Ishikawa (cell line): ENCODE measurements at regions not wholly inside any gene's neighbourhood (a gene's known extent, or its start where the extent isn't known, plus 50 kb on each side); places are given as distances from the start of the nearest gene placed in this dataset.

ENCODE experiments used
- CEBPB ChIP-seq: IDR thresholded peaks from 2 replicates; pipeline ENCODE4 v1.6.1; 2012
- CREB1 ChIP-seq: IDR thresholded peaks from 2 replicates; pipeline ENCODE4 v1.6.1; 2012; ENCODE audit warnings: low read depth
- EGR1 ChIP-seq: IDR thresholded peaks from 2 replicates; pipeline ENCODE4 v1.6.1; 2012
- EP300 ChIP-seq: IDR thresholded peaks from 2 replicates; pipeline ENCODE4 v1.6.1; 2012; ENCODE audit warnings: borderline replicate concordance
- FOXM1 ChIP-seq: IDR thresholded peaks from 2 replicates; pipeline ENCODE4 v1.6.1; 2012; ENCODE audit warnings: low read depth, borderline replicate concordance
- NFIC ChIP-seq: IDR thresholded peaks from 2 replicates; pipeline ENCODE4 v1.6.1; 2012
- RAD21 ChIP-seq: IDR thresholded peaks from 2 replicates; pipeline ENCODE4 v1.6.1; 2012; ENCODE audit warnings: low read depth
- TAF1 ChIP-seq: IDR thresholded peaks from 2 replicates; pipeline ENCODE4 v1.6.1; 2012; ENCODE audit warnings: low read depth, mild to moderate bottlenecking
- TCF12 ChIP-seq: IDR thresholded peaks from 2 replicates; pipeline ENCODE4 v1.6.1; 2012; ENCODE audit warnings: low read depth
- TEAD4 ChIP-seq: IDR thresholded peaks from 2 replicates; pipeline ENCODE4 v1.6.1; 2012
- USF1 ChIP-seq: IDR thresholded peaks from 2 replicates; pipeline ENCODE4 v1.6.1; 2012
- YY1 ChIP-seq: IDR thresholded peaks from 2 replicates; pipeline ENCODE4 v1.6.1; 2012; ENCODE audit warnings: low read depth
- ZBTB7A ChIP-seq: IDR thresholded peaks from 2 replicates; pipeline ENCODE4 v1.6.1; 2012; ENCODE audit warnings: low read depth
- TF ChIP-seq, protein P1 (sequence below): IDR thresholded peaks from 2 replicates; pipeline ENCODE4 v1.6.1; 2012
- TF ChIP-seq, protein P2 (sequence below): IDR thresholded peaks from 2 replicates; pipeline ENCODE4 v1.6.1; 2012; ENCODE audit warnings: low read depth, mild to moderate bottlenecking

GRCh38 chr3:127420829-127421228 lies 133.0 kb upstream of the PRR20G start:
- TF ChIP-seq TCF12 (no peak), TEAD4 (no peak), EP300 (no peak), RAD21 (no peak), ZBTB7A (no peak), CREB1 (no peak), NFIC (no peak), TAF1 (no peak), USF1 (no peak), CEBPB (no peak), YY1 (no peak), FOXM1 (no peak), EGR1 (no peak)
- TF ChIP-seq, protein P1, sequence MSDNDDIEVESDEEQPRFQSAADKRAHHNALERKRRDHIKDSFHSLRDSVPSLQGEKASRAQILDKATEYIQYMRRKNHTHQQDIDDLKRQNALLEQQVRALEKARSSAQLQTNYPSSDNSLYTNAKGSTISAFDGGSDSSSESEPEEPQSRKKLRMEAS, result no peak
- TF ChIP-seq, protein P2, sequence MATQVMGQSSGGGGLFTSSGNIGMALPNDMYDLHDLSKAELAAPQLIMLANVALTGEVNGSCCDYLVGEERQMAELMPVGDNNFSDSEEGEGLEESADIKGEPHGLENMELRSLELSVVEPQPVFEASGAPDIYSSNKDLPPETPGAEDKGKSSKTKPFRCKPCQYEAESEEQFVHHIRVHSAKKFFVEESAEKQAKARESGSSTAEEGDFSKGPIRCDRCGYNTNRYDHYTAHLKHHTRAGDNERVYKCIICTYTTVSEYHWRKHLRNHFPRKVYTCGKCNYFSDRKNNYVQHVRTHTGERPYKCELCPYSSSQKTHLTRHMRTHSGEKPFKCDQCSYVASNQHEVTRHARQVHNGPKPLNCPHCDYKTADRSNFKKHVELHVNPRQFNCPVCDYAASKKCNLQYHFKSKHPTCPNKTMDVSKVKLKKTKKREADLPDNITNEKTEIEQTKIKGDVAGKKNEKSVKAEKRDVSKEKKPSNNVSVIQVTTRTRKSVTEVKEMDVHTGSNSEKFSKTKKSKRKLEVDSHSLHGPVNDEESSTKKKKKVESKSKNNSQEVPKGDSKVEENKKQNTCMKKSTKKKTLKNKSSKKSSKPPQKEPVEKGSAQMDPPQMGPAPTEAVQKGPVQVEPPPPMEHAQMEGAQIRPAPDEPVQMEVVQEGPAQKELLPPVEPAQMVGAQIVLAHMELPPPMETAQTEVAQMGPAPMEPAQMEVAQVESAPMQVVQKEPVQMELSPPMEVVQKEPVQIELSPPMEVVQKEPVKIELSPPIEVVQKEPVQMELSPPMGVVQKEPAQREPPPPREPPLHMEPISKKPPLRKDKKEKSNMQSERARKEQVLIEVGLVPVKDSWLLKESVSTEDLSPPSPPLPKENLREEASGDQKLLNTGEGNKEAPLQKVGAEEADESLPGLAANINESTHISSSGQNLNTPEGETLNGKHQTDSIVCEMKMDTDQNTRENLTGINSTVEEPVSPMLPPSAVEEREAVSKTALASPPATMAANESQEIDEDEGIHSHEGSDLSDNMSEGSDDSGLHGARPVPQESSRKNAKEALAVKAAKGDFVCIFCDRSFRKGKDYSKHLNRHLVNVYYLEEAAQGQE, result no peak

GRCh38 chr3:127419641-127420553 lies 132.1 kb upstream of the PRR20G start:
- TF ChIP-seq ZBTB7A, result no peak
- TF ChIP-seq EP300, result no peak
- TF ChIP-seq USF1, result no peak
- TF ChIP-seq RAD21, result no peak

DNA sequence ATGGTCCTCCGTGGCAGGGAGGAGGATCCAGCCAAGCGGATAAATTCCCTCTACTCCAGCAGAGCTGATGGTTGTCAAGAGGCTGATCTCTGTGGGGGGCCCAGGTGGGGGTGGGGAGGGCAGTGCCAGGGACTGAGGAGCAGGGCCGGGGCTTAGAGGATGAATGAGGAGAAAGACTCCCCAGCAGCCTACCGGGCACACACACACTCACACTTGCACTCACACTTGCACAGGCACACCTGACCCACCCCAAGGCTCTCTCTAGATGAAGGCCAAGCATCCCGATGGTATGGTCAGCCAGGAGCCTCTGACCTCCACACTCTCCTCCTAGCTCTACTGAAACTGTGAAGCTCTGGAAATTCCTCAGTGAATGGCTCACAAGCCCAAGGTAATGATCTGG lies 131.3 kb upstream of the PRR20G start:
- TF ChIP-seq USF1, result no peak
- no peak for TF ChIP-seq CEBPB
- no peak for TF ChIP-seq CREB1
- TF ChIP-seq, protein P2, result no peak
- no peak for TF ChIP-seq NFIC
- TF ChIP-seq RAD21, result no peak
- TF ChIP-seq TAF1, result no peak

DNA sequence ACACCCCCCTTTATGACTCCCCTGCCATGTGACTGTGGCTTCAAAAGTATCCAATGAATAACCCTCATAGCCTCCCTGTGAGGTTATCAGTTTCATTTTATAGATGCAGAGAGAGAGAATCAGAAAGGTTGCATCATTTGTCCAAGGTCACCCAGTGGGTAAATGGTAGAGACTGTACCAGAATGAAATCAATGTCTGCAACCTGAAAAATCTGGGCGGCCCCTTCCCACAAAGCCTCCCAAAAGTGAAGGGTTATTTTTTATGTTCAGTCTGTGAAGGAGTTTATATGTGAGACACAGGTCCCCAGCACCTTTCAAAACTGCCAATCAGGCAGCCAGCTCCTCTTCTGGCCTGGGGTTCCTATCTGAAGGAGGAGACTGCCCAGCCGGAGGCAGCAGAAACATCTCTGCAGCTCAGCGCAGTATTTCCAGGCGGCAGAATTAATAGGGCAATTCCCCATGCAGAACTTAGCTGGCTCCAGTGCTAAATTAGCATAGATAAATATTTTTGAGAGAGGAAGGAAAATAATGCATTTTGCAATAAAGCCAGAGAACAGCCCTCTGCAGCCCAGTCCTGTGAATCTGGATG lies 130.8 kb upstream of the PRR20G start:
- TF ChIP-seq YY1, result no peak
- no peak for TF ChIP-seq EGR1
- TF ChIP-seq EP300, result no peak
- no peak for TF ChIP-seq ZBTB7A
- no peak for TF ChIP-seq TCF12
- no peak for TF ChIP-seq USF1
- TF ChIP-seq NFIC, result no peak
- TF ChIP-seq FOXM1, result no peak
- TF ChIP-seq, protein P1, result no peak
- no peak for TF ChIP-seq CEBPB
- TF ChIP-seq, protein P2, result no peak
- no peak for TF ChIP-seq TEAD4
- no peak for TF ChIP-seq RAD21
- TF ChIP-seq TAF1, result no peak
- TF ChIP-seq CREB1, result no peak
